HG03045 (cell line): ENCODE measurements at regions not wholly inside any gene's neighbourhood (a gene's known extent, or its start where the extent isn't known, plus 50 kb on each side); places are given as distances from the start of the nearest gene placed in this dataset.
"Not testable (repeated sequence)": the region's sequence is repeated elsewhere in the genome, so short reads cannot be mapped to it uniquely, and the experiment has no call there.

Experiments
- ATAC-seq: cut with Tn5 transposase; IDR thresholded peaks from one replicate; pipeline ENCODE4 v1.9.1; 2021; ENCODE audit warnings: mild to moderate bottlenecking, moderate library complexity; ENCODE audit not compliant: unreplicated experiment

- ATAC-seq, result no peak
Observed at GRCh38 chr9:110015759-110016158, 192.2 kb downstream of the C9orf152 start.

- ATAC-seq, result no peak
Observed at GRCh38 chr9:110016340-110016739, 191.6 kb downstream of the C9orf152 start.

GRCh38 chr9:110020216-110020615 is 187.7 kb downstream of the C9orf152 start:
- not testable (repeated sequence) for ATAC-seq

- ATAC-seq, result peak; percentile 92
Observed at GRCh38 chr9:110021891-110022290, 186.1 kb downstream of the C9orf152 start.

- not testable (repeated sequence) for ATAC-seq
Observed at GRCh38 chr9:110023221-110023620, 184.7 kb downstream of the C9orf152 start.

- ATAC-seq, result no peak
Observed at GRCh38 chr9:110025551-110026170, 182.3 kb downstream of the C9orf152 start.

GRCh38 chr9:110027671-110028081 is 180.3 kb downstream of the C9orf152 start:
- no peak for ATAC-seq

- ATAC-seq, result no peak
Observed at GRCh38 chr9:110028271-110028670, 179.7 kb downstream of the C9orf152 start.

- ATAC-seq, result no peak
Observed at GRCh38 chr9:110028676-110029075, 179.3 kb downstream of the C9orf152 start.

GRCh38 chr9:110029429-110029955 is 178.5 kb downstream of the C9orf152 start:
- no peak for ATAC-seq

- no peak for ATAC-seq
Observed at GRCh38 chr9:110029956-110030480, 177.9 kb downstream of the C9orf152 start.

- no peak for ATAC-seq
Observed at GRCh38 chr9:110030632-110031031, 177.3 kb downstream of the C9orf152 start.

- ATAC-seq, result no peak
Observed at GRCh38 chr9:110031511-110032173, 176.3 kb downstream of the C9orf152 start.

- ATAC-seq, result not testable (repeated sequence)
Observed at GRCh38 chr9:110032532-110032931, 175.4 kb downstream of the C9orf152 start.

- ATAC-seq, result no peak
Observed at GRCh38 chr9:110033869-110034268, 174.1 kb downstream of the C9orf152 start.

- no peak for ATAC-seq
Observed at GRCh38 chr9:110036286-110036685, 171.7 kb downstream of the C9orf152 start.

GRCh38 chr9:110040788-110041187 is 167.2 kb downstream of the C9orf152 start:
- no peak for ATAC-seq

- no peak for ATAC-seq
Observed at GRCh38 chr9:110041452-110041851, 166.5 kb downstream of the C9orf152 start.

- peak; percentile 22 for ATAC-seq
Observed at GRCh38 chr9:110047232-110047954, 160.6 kb downstream of the C9orf152 start.

GRCh38 chr9:110047955-110048402 is 160.0 kb downstream of the C9orf152 start:
- ATAC-seq, result peak; percentile 34

GRCh38 chr9:110048403-110048975 is 159.5 kb downstream of the C9orf152 start:
- ATAC-seq, result peak; percentile 80
